ENCODE measurements at regions not wholly inside any gene's neighbourhood (a gene's known extent, or its start where the extent isn't known, plus 50 kb on each side); places are given as distances from the start of the nearest gene placed in this dataset.
"Not testable (repeated sequence)": the region's sequence is repeated elsewhere in the genome, so short reads cannot be mapped to it uniquely, and the experiment has no call there.

DNA sequence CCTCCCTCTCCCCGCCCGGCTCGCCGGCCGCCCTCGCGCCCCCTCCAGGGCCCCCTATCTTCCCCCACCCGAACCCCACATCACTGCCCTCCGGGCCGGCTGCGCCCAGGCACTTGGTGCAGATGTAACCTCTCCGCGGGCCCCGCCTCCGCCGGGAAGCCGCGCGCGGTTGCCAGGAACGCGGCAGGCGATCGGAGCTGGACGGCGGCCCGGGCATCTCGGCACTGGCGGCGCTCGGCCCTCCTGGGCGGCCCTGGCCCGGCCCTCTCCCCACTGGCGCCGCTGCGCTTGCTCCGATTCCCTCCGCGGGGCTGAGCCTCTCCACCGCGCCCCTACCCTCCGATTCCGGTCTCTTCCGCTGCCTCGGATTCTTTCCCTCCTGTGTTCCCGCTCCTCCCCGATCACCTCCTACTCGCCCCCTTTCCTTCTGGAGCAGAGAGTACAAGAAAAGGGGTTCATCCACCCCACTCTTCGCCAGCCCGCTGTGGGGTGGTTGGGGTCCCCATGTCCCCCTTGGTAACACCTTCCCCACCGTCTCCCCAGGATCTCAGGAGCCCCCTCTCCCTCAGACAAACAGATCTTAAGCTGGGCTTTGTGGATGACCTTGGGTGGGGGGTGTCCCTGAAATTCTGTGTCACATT, 70.6 kb downstream of the C9orf50 start:
- TF ChIP-seq GATA1 (IDR thresholded peaks at IDR 0.05; ENCODE audit: low read depth, low read length), result no peak
- TF ChIP-seq POLR2A (IDR thresholded peaks at IDR 0.05; ENCODE audit: low read length), result no peak
- DNase-seq, result no peak

- DNase-seq, result no peak
- TF ChIP-seq GATA1 (IDR thresholded peaks at IDR 0.05; ENCODE audit: low read depth, low read length), result no peak
- no peak for TF ChIP-seq POLR2A (IDR thresholded peaks at IDR 0.05; ENCODE audit: low read length)
Measured at GRCh38 chr9:129549684-129550083, 71.2 kb downstream of the C9orf50 start.

DNA sequence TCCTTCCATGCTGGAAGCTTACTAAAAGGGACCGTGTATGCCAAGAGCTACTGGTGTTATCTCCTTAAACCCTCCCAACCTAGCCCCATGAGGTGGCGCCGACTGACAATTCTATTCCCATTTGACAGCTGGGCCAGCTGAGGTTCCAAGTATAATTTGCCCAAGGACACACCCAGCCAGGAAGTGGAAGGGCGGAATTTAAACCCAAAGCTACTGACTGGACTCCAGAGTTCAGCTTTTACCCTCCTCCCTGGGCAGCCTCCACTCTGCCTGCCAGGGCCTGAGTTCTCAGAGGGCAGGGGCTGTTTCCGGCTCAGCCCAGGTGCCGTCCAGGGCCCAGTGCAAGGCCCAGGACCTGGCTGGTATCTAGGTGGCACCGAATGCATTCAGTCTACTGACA, 71.8 kb downstream of the C9orf50 start:
- no peak for TF ChIP-seq POLR2A (IDR thresholded peaks at IDR 0.05; ENCODE audit: low read length)
- no peak for TF ChIP-seq GATA1 (IDR thresholded peaks at IDR 0.05; ENCODE audit: low read depth, low read length)
- no peak for DNase-seq

DNA sequence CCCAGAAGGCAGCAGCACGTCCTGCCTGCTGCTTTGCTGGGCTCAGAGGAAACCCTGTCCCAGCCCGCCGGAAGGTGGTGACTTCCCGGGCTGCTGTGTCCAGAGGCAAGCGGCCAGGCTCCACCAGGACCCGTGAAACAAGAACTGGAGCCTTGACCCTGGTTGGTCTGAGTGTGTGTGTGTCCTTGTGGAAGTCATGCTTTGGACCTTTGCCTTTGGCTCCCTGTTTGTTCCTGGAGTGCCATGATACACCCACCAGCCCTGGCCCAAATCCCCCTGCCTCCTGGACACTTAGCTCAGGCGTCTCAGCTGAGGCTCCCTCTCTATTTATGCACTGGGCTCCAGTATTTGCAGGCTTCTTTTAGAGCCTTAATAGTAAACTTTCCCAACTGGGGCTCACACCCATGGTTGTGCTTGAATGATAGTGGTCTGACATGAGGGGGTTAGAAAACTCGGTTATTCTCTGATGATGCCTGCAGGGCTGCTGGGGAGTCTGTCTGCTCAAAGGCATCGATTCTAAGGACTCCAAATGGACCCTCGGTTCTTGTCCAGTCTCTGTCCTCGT, 72.2 kb downstream of the C9orf50 start:
- DNase-seq, result no peak
- TF ChIP-seq POLR2A (IDR thresholded peaks at IDR 0.05; ENCODE audit: low read length), result no peak
- TF ChIP-seq GATA1 (IDR thresholded peaks at IDR 0.05; ENCODE audit: low read depth, low read length), result no peak

DNA sequence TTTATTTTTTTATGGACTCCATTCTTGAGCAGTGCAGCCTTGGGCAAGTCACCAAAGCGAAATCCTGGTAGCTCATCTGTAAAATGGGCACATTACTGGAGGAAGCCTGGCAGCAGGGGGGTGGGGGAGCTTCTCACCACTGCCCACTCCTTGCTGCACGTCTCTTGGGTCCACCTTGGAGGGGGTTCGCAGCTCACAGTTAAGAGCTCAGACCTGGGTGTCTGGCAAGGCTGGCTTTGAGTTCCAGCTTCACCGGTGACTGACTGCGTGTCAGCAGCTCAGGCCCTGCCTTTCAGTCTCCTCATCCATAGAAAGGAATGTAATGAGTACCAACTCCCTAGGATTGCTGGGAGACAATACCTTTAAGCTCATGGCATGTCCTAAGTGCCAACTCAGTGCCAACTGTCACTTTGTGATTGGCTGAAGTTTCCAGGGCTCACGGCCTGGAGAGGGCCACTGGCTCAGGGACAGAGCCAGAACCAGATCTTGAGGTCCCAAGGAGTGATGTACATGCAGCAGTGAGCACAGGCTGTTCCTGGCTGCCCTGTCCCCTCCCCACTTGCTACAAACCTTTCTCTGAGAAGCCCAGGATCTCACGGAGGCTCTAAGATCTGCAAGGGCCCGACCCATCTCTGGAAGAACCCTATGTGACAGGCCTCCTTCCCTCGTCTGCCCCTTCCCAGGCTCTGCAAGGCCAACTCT, 72.9 kb downstream of the C9orf50 start:
- no peak for DNase-seq
- TF ChIP-seq GATA1 (IDR thresholded peaks at IDR 0.05; ENCODE audit: low read depth, low read length) (no peak), POLR2A (IDR thresholded peaks at IDR 0.05; ENCODE audit: low read length) (no peak)

DNA sequence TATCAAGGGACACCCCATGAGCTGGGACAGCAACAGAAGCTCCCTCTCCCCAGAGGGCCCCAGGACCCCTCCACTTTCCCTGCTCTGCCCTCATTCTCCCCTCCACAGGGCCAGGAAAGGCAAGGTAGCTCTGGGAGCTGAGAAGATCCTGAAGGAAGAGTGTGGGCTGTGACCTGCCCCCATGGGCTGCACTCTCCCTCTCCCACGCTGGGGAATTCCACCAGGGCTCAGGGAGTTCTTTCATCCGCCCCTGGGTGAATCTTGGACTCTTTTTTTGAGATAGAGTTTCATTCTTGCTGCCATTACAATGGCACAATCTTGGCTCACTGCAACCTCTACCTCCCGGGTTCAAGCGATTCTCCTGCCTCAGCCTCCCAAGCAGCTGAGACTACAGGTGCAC, 73.8 kb downstream of the C9orf50 start:
- DNase-seq, result no peak
- TF ChIP-seq GATA1 (IDR thresholded peaks at IDR 0.05; ENCODE audit: low read depth, low read length), result no peak
- TF ChIP-seq POLR2A (IDR thresholded peaks at IDR 0.05; ENCODE audit: low read length), result no peak

- DNase-seq, result not testable (repeated sequence)
Measured at GRCh38 chr9:129545876-129546275, 75.0 kb downstream of the C9orf50 start.

GRCh38 chr9:129544761-129545160, 76.1 kb downstream of the C9orf50 start:
- no peak for DNase-seq
- TF ChIP-seq GATA1 (IDR thresholded peaks at IDR 0.05; ENCODE audit: low read depth, low read length) (no peak), POLR2A (IDR thresholded peaks at IDR 0.05; ENCODE audit: low read length) (no peak)

DNA sequence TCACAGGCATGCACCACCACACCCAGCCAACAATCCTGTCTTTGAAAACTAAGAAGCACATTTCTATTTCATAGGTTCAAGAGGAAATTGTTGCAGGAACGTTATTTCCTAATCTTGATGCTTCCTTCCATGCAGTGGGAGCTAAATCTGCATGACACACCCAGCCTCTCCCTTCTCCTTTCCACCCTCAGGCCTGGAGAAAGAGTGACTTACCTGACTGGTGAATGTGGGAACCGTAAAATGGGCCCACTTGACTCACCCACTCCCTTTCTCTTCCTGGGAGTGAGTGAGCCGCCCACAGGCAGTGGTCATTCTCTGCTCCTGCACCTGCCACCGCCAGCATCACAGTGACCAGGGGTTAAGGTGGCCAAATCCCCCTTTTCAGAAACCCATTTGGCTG, 78.2 kb downstream of the C9orf50 start:
- TF ChIP-seq GATA1 (IDR thresholded peaks at IDR 0.05; ENCODE audit: low read depth, low read length), result no peak
- TF ChIP-seq POLR2A (IDR thresholded peaks at IDR 0.05; ENCODE audit: low read length), result no peak
- no peak for DNase-seq

GRCh38 chr9:129541270-129541669, 79.6 kb downstream of the C9orf50 start:
- TF ChIP-seq POLR2A (IDR thresholded peaks at IDR 0.05; ENCODE audit: low read length), result no peak
- no peak for TF ChIP-seq GATA1 (IDR thresholded peaks at IDR 0.05; ENCODE audit: low read depth, low read length)
- no peak for DNase-seq

DNA sequence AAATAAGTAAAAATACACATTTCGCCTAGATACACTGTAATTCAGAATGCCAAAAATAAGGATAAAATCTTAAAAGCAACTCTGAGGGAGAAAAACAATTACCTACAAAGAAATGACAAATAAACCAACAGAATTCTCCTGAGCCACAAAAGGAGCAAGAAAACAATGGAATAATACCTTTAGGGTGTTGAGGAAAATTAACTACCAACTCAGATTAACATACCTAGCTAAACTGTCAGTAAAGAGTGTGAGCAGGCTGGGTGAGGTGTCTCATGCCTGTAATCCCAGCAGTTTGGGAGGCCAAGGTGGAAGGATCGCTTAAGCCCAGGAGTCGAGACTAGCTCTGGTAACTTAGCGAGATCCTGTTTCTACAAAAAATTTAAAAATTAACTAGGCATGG, 81.5 kb downstream of the C9orf50 start:
- DNase-seq, result no peak
- TF ChIP-seq GATA1 (IDR thresholded peaks at IDR 0.05; ENCODE audit: low read depth, low read length), result no peak
- TF ChIP-seq POLR2A (IDR thresholded peaks at IDR 0.05; ENCODE audit: low read length), result no peak

- not testable (repeated sequence) for DNase-seq
Measured at GRCh38 chr9:129531860-129532402, 89.0 kb downstream of the C9orf50 start.

- DNase-seq, result not testable (repeated sequence)
Measured at GRCh38 chr9:129527955-129528354, 92.9 kb downstream of the C9orf50 start.

GRCh38 chr9:129525656-129526196, 95.2 kb downstream of the C9orf50 start:
- no peak for DNase-seq
- TF ChIP-seq POLR2A (IDR thresholded peaks at IDR 0.05; ENCODE audit: low read length), result no peak
- TF ChIP-seq GATA1 (IDR thresholded peaks at IDR 0.05; ENCODE audit: low read depth, low read length), result no peak

Measured in erythroblast (primary cell).